ENCODE measurements at regions not wholly inside any gene's neighbourhood (a gene's known extent, or its start where the extent isn't known, plus 50 kb on each side); places are given as distances from the start of the nearest gene placed in this dataset.
A peak's percentile ranks its signal among the peaks of the same experiment; 100 is the strongest.

- Histone ChIP-seq H3K9me3 (ENCODE audit: control insufficient read depth, insufficient read depth, low read depth, low read length) (peaks cover 20% of the 10 kb centered on the region; the same call in 1 of the 2 replicates), H3K4me3 (ENCODE audit: low read depth, low read length) (no peak overlapping the region), H3K4me1 (ENCODE audit: control insufficient read depth, insufficient read depth, low read length) (peaks cover 48% of the 10 kb centered on the region), H3K27ac (ENCODE audit: low read depth, low read length) (no peak overlapping the region), H3K36me3 (ENCODE audit: control insufficient read depth, insufficient read depth, low read length) (no peaks in the 10 kb centered on the region), H3K27me3 (ENCODE audit: control insufficient read depth, insufficient read depth, low read length) (no peaks in the 10 kb centered on the region), H3K9ac (ENCODE audit: low read length) (no peak overlapping the region)
Measured at GRCh38 chr6:56716229-56716628, 73.5 kb upstream of the DST start.

GRCh38 chr6:56715741-56716140 is 73.1 kb upstream of the DST start:
- Histone ChIP-seq H3K4me3 (ENCODE audit: low read depth, low read length) (no peak overlapping the region), H3K27ac (ENCODE audit: low read depth, low read length) (no peak overlapping the region), H3K27me3 (ENCODE audit: control insufficient read depth, insufficient read depth, low read length) (no peaks in the 10 kb centered on the region), H3K9ac (ENCODE audit: low read length) (no peak overlapping the region), H3K4me1 (ENCODE audit: control insufficient read depth, insufficient read depth, low read length) (peaks cover 48% of the 10 kb centered on the region), H3K36me3 (ENCODE audit: control insufficient read depth, insufficient read depth, low read length) (no peaks in the 10 kb centered on the region), H3K9me3 (ENCODE audit: control insufficient read depth, insufficient read depth, low read depth, low read length) (peaks cover 20% of the 10 kb centered on the region; the same call in 1 of the 2 replicates)

GRCh38 chr6:56714982-56715456 is 72.3 kb upstream of the DST start:
- no peak overlapping the region for H3K4me3 ChIP-seq (ENCODE audit: low read depth, low read length)

GRCh38 chr6:56714273-56714672 is 71.6 kb upstream of the DST start:
- H3K27ac ChIP-seq (ENCODE audit: low read depth, low read length): no peak overlapping the region

More at GRCh38 chr6:56714982-56715456, 72.3 kb upstream of the DST start:
- H3K4me1 ChIP-seq (ENCODE audit: control insufficient read depth, insufficient read depth, low read length): peaks cover 49% of the 10 kb centered on the region
- H3K9ac ChIP-seq (ENCODE audit: low read length): no peak overlapping the region
- no peaks in the 10 kb centered on the region for H3K27me3 ChIP-seq (ENCODE audit: control insufficient read depth, insufficient read depth, low read length)
- H3K9me3 ChIP-seq (ENCODE audit: control insufficient read depth, insufficient read depth, low read depth, low read length): peaks cover 19% of the 10 kb centered on the region; the same call in 1 of the 2 replicates
- no peaks in the 10 kb centered on the region for H3K36me3 ChIP-seq (ENCODE audit: control insufficient read depth, insufficient read depth, low read length)
- no peak overlapping the region for H3K27ac ChIP-seq (ENCODE audit: low read depth, low read length)

GRCh38 chr6:56713254-56713672 is 70.6 kb upstream of the DST start:
- H3K4me1 ChIP-seq (ENCODE audit: control insufficient read depth, insufficient read depth, low read length): peaks cover 55% of the 10 kb centered on the region
- H3K27me3 ChIP-seq (ENCODE audit: control insufficient read depth, insufficient read depth, low read length): no peaks in the 10 kb centered on the region
- H3K27ac ChIP-seq (ENCODE audit: low read depth, low read length): peak overlapping the region; percentile 38; the same call in 1 of the 2 replicates
- H3K9me3 ChIP-seq (ENCODE audit: control insufficient read depth, insufficient read depth, low read depth, low read length): peaks cover 2% of the 10 kb centered on the region; the same call in 1 of the 2 replicates
- H3K36me3 ChIP-seq (ENCODE audit: control insufficient read depth, insufficient read depth, low read length): no peaks in the 10 kb centered on the region
- no peak overlapping the region for H3K9ac ChIP-seq (ENCODE audit: low read length)
- H3K4me3 ChIP-seq (ENCODE audit: low read depth, low read length): no peak overlapping the region

More at GRCh38 chr6:56714273-56714672, 71.6 kb upstream of the DST start:
- H3K4me3 ChIP-seq (ENCODE audit: low read depth, low read length): no peak overlapping the region
- H3K9me3 ChIP-seq (ENCODE audit: control insufficient read depth, insufficient read depth, low read depth, low read length): peaks cover 12% of the 10 kb centered on the region; the same call in 1 of the 2 replicates
- H3K9ac ChIP-seq (ENCODE audit: low read length): no peak overlapping the region
- peaks cover 55% of the 10 kb centered on the region for H3K4me1 ChIP-seq (ENCODE audit: control insufficient read depth, insufficient read depth, low read length)
- no peaks in the 10 kb centered on the region for H3K36me3 ChIP-seq (ENCODE audit: control insufficient read depth, insufficient read depth, low read length)
- H3K27me3 ChIP-seq (ENCODE audit: control insufficient read depth, insufficient read depth, low read length): no peaks in the 10 kb centered on the region

GRCh38 chr6:56710967-56711366 is 68.3 kb upstream of the DST start:
- Histone ChIP-seq H3K4me3 (ENCODE audit: low read depth, low read length) (no peak overlapping the region), H3K27ac (ENCODE audit: low read depth, low read length) (no peak overlapping the region), H3K9ac (ENCODE audit: low read length) (no peak overlapping the region), H3K36me3 (ENCODE audit: control insufficient read depth, insufficient read depth, low read length) (no peaks in the 10 kb centered on the region), H3K27me3 (ENCODE audit: control insufficient read depth, insufficient read depth, low read length) (no peaks in the 10 kb centered on the region), H3K4me1 (ENCODE audit: control insufficient read depth, insufficient read depth, low read length) (peaks cover 40% of the 10 kb centered on the region), H3K9me3 (ENCODE audit: control insufficient read depth, insufficient read depth, low read depth, low read length) (no peaks in the 10 kb centered on the region)

GRCh38 chr6:56709650-56710049 is 67.0 kb upstream of the DST start:
- H3K27me3 ChIP-seq (ENCODE audit: control insufficient read depth, insufficient read depth, low read length): no peaks in the 10 kb centered on the region
- no peak overlapping the region for H3K9ac ChIP-seq (ENCODE audit: low read length)
- H3K9me3 ChIP-seq (ENCODE audit: control insufficient read depth, insufficient read depth, low read depth, low read length): no peaks in the 10 kb centered on the region
- H3K27ac ChIP-seq (ENCODE audit: low read depth, low read length): peak overlapping the region; percentile 12; the same call in 1 of the 2 replicates
- no peaks in the 10 kb centered on the region for H3K36me3 ChIP-seq (ENCODE audit: control insufficient read depth, insufficient read depth, low read length)
- no peak overlapping the region for H3K4me3 ChIP-seq (ENCODE audit: low read depth, low read length)
- peaks cover 27% of the 10 kb centered on the region for H3K4me1 ChIP-seq (ENCODE audit: control insufficient read depth, insufficient read depth, low read length)

- H3K27ac ChIP-seq (ENCODE audit: low read depth, low read length): no peak overlapping the region; the same call in 1 of the 2 replicates
- no peaks in the 10 kb centered on the region for H3K36me3 ChIP-seq (ENCODE audit: control insufficient read depth, insufficient read depth, low read length)
- no peak overlapping the region for H3K9ac ChIP-seq (ENCODE audit: low read length)
- no peaks in the 10 kb centered on the region for H3K27me3 ChIP-seq (ENCODE audit: control insufficient read depth, insufficient read depth, low read length)
- no peak overlapping the region for H3K4me3 ChIP-seq (ENCODE audit: low read depth, low read length)
- H3K9me3 ChIP-seq (ENCODE audit: control insufficient read depth, insufficient read depth, low read depth, low read length): no peaks in the 10 kb centered on the region
- H3K4me1 ChIP-seq (ENCODE audit: control insufficient read depth, insufficient read depth, low read length): peaks cover 21% of the 10 kb centered on the region
Measured at GRCh38 chr6:56708810-56709597, 66.3 kb upstream of the DST start.

- no peaks in the 10 kb centered on the region for H3K36me3 ChIP-seq (ENCODE audit: control insufficient read depth, insufficient read depth, low read length)
- H3K9me3 ChIP-seq (ENCODE audit: control insufficient read depth, insufficient read depth, low read depth, low read length): no peaks in the 10 kb centered on the region
- H3K27ac ChIP-seq (ENCODE audit: low read depth, low read length): no peak overlapping the region
Measured at GRCh38 chr6:56706981-56707726, 64.5 kb upstream of the DST start.

GRCh38 chr6:56699066-56699654 is 56.5 kb upstream of the DST start:
- Histone ChIP-seq H3K36me3 (ENCODE audit: control insufficient read depth, insufficient read depth, low read length) (peaks cover 2% of the 10 kb centered on the region; the same call in 1 of the 2 replicates), H3K27ac (ENCODE audit: low read depth, low read length) (no peak overlapping the region), H3K9ac (ENCODE audit: low read length) (no peak overlapping the region), H3K9me3 (ENCODE audit: control insufficient read depth, insufficient read depth, low read depth, low read length) (no peaks in the 10 kb centered on the region), H3K4me3 (ENCODE audit: low read depth, low read length) (no peak overlapping the region), H3K4me1 (ENCODE audit: control insufficient read depth, insufficient read depth, low read length) (no peaks in the 10 kb centered on the region), H3K27me3 (ENCODE audit: control insufficient read depth, insufficient read depth, low read length) (no peaks in the 10 kb centered on the region)

More at GRCh38 chr6:56706981-56707726, 64.5 kb upstream of the DST start:
- Histone ChIP-seq H3K27me3 (ENCODE audit: control insufficient read depth, insufficient read depth, low read length) (no peaks in the 10 kb centered on the region), H3K4me3 (ENCODE audit: low read depth, low read length) (no peak overlapping the region), H3K4me1 (ENCODE audit: control insufficient read depth, insufficient read depth, low read length) (peaks cover 7% of the 10 kb centered on the region), H3K9ac (ENCODE audit: low read length) (no peak overlapping the region)
